GM18499 (cell line): ENCODE measurements at regions not wholly inside any gene's neighbourhood (a gene's known extent, or its start where the extent isn't known, plus 50 kb on each side); places are given as distances from the start of the nearest gene placed in this dataset.
"Not testable (repeated sequence)": the region's sequence is repeated elsewhere in the genome, so short reads cannot be mapped to it uniquely, and the experiment has no call there.

Experiments
- ATAC-seq: cut with Tn5 transposase; IDR thresholded peaks from one replicate; pipeline ENCODE4 v1.9.1; 2021; ENCODE audit warnings: moderate number of reproducible peaks; ENCODE audit not compliant: insufficient read depth, unreplicated experiment

GRCh38 chr4:177225605-177226004 lies 84.1 kb upstream of the NEIL3 start:
- ATAC-seq = peak; percentile 92

DNA sequence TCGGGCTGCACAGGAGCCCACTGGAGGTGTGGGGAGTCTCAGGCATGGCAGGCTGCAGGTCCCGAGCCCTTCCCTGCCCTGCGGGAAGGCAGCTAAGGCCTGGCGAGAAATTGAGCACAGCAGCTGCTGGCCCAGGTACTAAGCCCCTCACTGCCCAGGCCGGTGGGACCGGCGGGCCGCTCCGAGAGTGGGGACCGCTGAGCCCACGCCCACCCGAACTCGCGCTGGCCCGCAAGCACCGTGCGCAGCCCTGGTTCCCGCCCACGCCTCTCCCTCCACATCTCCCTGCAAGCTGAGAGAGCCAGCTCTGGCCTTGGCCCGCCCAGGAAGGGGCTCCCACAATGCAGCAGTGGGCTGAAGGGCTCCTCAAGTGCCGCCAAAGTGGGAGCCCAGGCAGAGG lies 82.0 kb upstream of the NEIL3 start:
- ATAC-seq = no peak

DNA sequence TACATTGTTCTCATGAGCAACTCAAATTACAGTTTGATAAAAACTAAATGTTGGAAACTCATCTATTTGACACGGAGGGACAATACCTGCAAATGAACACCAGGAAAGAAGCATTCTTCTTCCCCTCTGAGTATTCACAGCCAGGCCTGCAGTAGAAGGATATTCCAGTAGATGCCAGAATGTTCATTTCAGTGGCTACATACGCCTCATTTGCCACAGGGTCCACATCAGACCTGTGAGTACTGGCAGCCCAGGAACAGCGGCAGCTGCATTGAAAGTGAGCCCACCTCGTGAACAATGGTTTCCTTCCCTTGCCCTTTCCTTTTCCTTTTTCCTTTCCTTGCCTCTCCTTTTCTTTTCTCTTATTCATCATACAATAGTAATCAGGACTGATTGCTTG lies 81.1 kb upstream of the NEIL3 start:
- no peak for ATAC-seq

DNA sequence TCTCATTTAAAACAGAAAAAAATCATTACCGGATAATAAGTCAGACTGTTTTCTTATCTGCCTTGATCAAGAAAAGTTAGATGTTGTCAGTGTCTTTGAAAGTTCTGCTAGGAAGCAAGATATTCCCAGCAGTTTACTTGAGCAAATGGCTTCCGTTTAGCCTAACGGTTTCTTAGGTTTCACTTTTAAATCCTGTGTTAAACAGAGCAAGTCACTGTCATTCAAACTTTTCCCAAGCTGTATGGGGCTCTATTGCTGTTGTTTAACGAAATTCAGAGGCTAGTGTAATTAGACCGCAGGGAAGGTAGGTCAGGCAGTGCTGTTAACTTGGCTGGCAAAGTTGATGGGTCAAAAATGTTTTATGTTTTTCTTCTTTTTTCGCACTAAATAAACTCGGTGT lies 80.3 kb upstream of the NEIL3 start:
- ATAC-seq = no peak

- ATAC-seq = no peak
Measured at GRCh38 chr4:177232473-177232872, 77.2 kb upstream of the NEIL3 start.

GRCh38 chr4:177235026-177235425 lies 74.6 kb upstream of the NEIL3 start:
- ATAC-seq = no peak

DNA sequence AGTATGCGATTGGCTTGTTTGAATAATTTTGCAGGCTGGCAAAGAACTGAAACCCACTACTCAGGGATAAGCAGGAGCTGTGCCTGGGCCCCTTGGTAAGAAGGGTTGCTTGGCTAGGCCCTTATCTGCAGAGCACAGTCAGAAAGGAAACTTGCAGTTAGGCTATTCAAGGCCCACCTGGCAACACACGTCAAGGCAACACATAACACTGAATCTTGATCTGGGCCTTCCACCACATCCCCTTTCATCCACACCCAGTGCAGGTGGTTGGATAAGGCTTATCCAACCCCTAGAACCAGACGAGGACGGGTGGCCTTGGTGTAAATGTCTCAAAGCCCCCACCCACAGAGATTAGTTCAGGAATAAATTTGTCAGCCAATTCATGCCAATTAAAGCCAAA lies 72.8 kb upstream of the NEIL3 start:
- no peak for ATAC-seq

- ATAC-seq = no peak
Measured at GRCh38 chr4:177237291-177237690, 72.4 kb upstream of the NEIL3 start.

DNA sequence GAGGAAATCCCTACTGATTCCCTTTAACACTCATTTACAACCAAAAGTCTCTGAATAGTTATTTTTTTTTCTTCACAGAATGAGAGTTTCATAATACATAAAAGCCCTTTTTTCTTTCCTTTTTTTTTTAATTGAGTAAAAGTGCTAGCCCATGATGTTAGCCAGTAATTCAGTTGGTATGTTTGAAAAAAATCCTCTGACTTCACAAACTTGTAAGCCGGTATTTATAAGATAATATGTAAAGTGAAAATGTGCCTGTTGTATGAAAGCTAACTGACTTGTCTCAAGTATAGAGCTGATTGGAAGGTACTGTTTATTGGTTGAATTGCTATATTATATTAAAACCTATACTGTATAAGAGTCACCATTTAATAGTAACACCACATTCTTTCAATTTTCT lies 70.2 kb upstream of the NEIL3 start:
- no peak for ATAC-seq

GRCh38 chr4:177239878-177240277 lies 69.8 kb upstream of the NEIL3 start:
- no peak for ATAC-seq

DNA sequence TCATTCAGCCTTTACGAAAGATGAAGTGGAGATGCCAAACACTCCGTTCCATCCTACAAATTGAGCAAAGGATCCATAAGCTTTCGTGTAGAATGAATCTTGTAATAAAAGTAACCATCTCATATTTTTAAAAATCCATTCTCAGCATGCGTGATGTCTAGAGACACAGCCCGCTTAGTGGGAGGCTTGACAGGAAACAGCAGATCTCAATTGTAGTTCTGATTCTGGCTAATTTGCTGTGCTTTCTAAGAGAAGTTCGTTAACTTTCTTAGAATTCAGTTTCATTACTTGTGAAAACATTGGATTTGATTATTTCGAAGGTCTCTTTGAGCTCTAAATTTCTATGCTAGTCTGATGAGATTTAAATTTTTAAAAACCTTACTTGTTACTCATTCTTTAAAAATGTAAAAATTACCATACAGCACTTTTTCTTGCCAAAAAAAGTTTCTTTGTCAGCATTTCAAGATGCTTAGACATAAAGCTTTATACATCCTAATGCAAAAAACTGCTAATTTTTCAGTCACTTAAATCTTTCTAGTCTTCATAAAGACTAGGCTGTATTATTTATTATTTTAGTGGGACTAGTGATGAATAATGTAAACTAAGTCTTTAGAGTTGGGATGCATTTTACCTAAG lies 66.9 kb upstream of the NEIL3 start:
- no peak for ATAC-seq

DNA sequence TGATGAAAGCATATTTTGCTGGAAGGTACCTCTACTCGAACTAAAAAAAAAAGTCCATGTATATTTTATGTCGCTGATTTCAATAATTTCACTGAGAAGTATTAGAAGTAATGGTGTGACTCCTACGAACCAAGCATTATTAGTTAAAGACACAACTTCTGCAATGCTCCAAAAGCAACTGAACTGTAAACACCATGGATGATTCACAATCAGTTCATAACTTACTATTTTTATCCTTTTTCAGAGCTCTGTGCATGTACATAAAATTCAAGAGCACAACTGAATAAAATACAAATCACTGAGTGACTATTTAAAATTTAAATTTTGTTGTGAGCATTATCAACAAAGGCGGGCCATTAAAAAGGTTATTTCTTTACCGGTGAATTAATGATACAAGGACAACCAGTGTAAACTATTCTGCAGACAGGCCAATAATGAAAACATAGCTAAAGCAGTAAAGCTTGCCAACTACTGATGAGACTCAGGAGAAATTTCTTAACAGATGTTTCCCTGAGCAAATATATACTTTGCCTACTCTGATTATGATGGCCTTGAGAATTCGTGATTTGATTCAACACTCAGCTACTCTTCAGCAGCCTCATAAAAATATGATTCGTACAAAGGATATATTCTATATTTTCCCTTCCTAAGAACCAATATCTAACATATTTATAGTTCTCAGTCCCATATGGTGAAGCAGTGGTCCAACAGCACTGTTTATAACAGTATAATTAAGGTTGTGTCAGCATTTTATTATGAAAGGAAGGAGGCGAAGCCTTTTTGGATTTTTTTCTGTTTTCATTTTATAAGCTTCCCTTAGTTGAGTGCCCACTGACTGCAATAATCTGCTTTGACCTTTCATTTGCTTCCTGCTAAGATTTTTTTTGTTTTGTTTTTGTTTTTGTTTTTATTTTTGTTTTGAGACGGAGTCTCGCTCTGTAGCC lies 62.8 kb upstream of the NEIL3 start:
- no peak for ATAC-seq

DNA sequence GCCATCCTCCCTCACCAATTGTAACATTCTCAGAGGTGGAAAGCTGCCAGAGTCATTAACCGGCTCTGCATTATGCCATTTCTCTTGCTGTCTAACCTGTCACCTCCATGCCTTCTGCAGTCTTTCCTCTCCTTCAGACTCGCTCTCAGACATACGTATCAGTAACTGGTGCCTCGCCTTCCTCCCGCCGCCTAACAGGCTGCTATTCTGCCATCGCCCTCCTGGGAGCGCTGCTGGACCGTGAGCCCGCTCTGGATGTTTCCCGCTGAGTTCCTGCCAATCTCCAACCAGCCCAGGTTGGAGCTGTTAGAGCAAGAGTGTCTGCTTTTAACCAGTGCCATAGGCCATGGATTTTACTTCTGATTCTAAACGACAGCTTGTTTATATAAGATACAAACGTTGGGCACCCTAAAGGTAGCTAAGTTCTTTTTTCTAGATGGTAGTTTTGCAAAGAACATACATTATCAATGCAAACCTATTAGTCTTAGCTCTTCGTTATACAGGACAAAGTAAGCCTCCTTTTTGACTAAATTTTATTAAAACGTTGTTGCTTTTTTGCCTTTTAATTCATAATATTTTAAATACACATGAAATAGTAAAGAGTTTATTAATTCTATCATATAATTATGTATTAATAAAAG lies 59.5 kb upstream of the NEIL3 start:
- peak; percentile 95 for ATAC-seq

- ATAC-seq = no peak
Measured at GRCh38 chr4:177251237-177251636, 58.4 kb upstream of the NEIL3 start.

- no peak for ATAC-seq
Measured at GRCh38 chr4:177255359-177255758, 54.3 kb upstream of the NEIL3 start.

- ATAC-seq = no peak
Measured at GRCh38 chr4:177256950-177257349, 52.7 kb upstream of the NEIL3 start.

GRCh38 chr4:177259466-177259865 lies 50.2 kb upstream of the NEIL3 start:
- ATAC-seq = not testable (repeated sequence)
